Endothelial cell of umbilical vein (primary cell): ENCODE measurements at regions not wholly inside any gene's neighbourhood (a gene's known extent, or its start where the extent isn't known, plus 50 kb on each side); places are given as distances from the start of the nearest gene placed in this dataset.

Experiments used
- BruUV-seq: library from RNA; stranded (reverse); fragments of 400-500 nt; replicated peaks from 2 replicates; lab custom pipeline; 2021; lab: Mats Ljungman, UMichigan
- CTCF ChIA-PET: fragments of 300-600, 350-600 bp; sonication (Branson Sonifier 250); formaldehyde crosslinking; loops from one replicate; lab custom pipeline; 2021; ENCODE audit warnings: antibody characterized with exemption, inconsistent platforms; lab: Charles Lee
- POLR2A ChIA-PET: fragments of 300-600, 350-600 bp; sonication (Branson Sonifier 250); formaldehyde crosslinking; loops from one replicate; lab custom pipeline; 2021; ENCODE audit warnings: antibody characterized with exemption, inconsistent platforms; lab: Charles Lee
- DNase-seq: peaks from one replicate; pipeline ENCODE4 v3.0.0-alpha.2; 2011; ENCODE audit warnings: low read depth, low spot score
- FAIRE-seq: peaks from 2 replicates; lab custom pipeline; 2011; peaks lifted over from hg19 to GRCh38; lab: Jason Lieb, UNC
- H2AFZ ChIP-seq: 2 replicates; pipeline ENCODE4 v1.6.0; 2012; ENCODE audit warnings: low read depth, low read length, control low read depth, inconsistent platforms
- H3K27ac ChIP-seq: 2 replicates; pipeline ENCODE4 v1.5.1; 2011; ENCODE audit warnings: low read depth, mild to moderate bottlenecking, control low read depth, low read length, moderate library complexity; ENCODE audit not compliant: insufficient read depth
- H3K27me3 ChIP-seq, 2 experiments: 2 replicates each; pipeline versions ENCODE4 v1.6.0 to v1.6.1; 2011; ENCODE audit warnings: low read length in 2 of 2, mixed read lengths in 1 of 2; ENCODE audit not compliant: control insufficient read depth in 2 of 2, insufficient read depth in 2 of 2
- H3K36me3 ChIP-seq, 2 experiments: 2 replicates in 1 of 2; 3 replicates in 1 of 2; pipeline ENCODE4 v1.5.1; 2011; ENCODE audit warnings: low read length in 2 of 2, mild to moderate bottlenecking in 1 of 2, moderate library complexity in 1 of 2; ENCODE audit not compliant: control insufficient read depth in 2 of 2, insufficient read depth in 2 of 2; ENCODE audit errors: extremely low read depth in 1 of 2
- H3K4me1 ChIP-seq: 3 replicates; pipeline ENCODE4 v1.5.1; 2011; ENCODE audit warnings: mild to moderate bottlenecking, low read length; ENCODE audit not compliant: control insufficient read depth, insufficient read depth; ENCODE audit errors: extremely low read depth
- H3K4me2 ChIP-seq: 2 replicates; pipeline ENCODE4 v1.6.1; 2011; ENCODE audit warnings: low read length, control low read depth, mixed read lengths; ENCODE audit not compliant: insufficient read depth
- H3K4me3 ChIP-seq, 3 experiments: fragments of 200-600 bp in 1 of 3; sonication (generic), shearing (Covaris generic) in 1 of 3; replicated peaks in 1 of 3; 2 replicates each; pipeline ENCODE4 v1.5.1; 2011 to 2016; ENCODE audit warnings: control low read depth in 3 of 3, low read length in 3 of 3, mild to moderate bottlenecking in 2 of 3, inconsistent platforms in 1 of 3, low read depth in 1 of 3, moderate library complexity in 1 of 3; ENCODE audit not compliant: insufficient read depth in 1 of 3
- H3K79me2 ChIP-seq: 2 replicates; pipeline ENCODE4 v1.6.0; 2012; ENCODE audit warnings: low read length, inconsistent platforms; ENCODE audit not compliant: control insufficient read depth, insufficient read depth
- H3K9ac ChIP-seq: replicated peaks from 2 replicates; pipeline ENCODE3; 2011; ENCODE audit warnings: low read length, control low read depth; ENCODE audit not compliant: insufficient read depth; ENCODE audit errors: extremely low read depth
- H3K9me1 ChIP-seq: replicated peaks from 3 replicates; pipeline ENCODE4 v1.6.0; 2011; ENCODE audit warnings: mild to moderate bottlenecking, low read length; ENCODE audit not compliant: control insufficient read depth, insufficient read depth; ENCODE audit errors: extremely low read depth
- H3K9me3 ChIP-seq: replicated peaks from 2 replicates; pipeline ENCODE4 v1.5.1; 2012; ENCODE audit warnings: low read length, inconsistent platforms; ENCODE audit not compliant: control insufficient read depth, insufficient read depth
- H4K20me1 ChIP-seq: replicated peaks from 2 replicates; pipeline ENCODE3; 2011; ENCODE audit warnings: mild to moderate bottlenecking, low read length; ENCODE audit not compliant: control insufficient read depth, insufficient read depth; ENCODE audit errors: extremely low read depth
- CTCF ChIP-seq, 2 donors: IDR thresholded peaks; 1 replicate in 1 of 2; 2 replicates in 1 of 2; pipeline ENCODE4 v1.5.1; 2011; ENCODE audit warnings: low read length in 2 of 2, mild to moderate bottlenecking in 2 of 2, moderate library complexity in 2 of 2, control low read depth in 1 of 2, inconsistent platforms in 1 of 2, low read depth in 1 of 2; ENCODE audit not compliant: insufficient read depth in 1 of 2; ENCODE audit errors: extremely low read depth in 1 of 2
- EZH2 ChIP-seq: IDR thresholded peaks from 2 replicates; pipeline ENCODE4 v1.6.1; 2012; ENCODE audit warnings: borderline replicate concordance, low read depth, mild to moderate bottlenecking, moderate library complexity, low read length, inconsistent platforms; ENCODE audit not compliant: severe bottlenecking
- FOS ChIP-seq: IDR thresholded peaks from 2 replicates; pipeline ENCODE4 v1.6.1; 2011; ENCODE audit warnings: mild to moderate bottlenecking, low read length, moderate library complexity, borderline replicate concordance; ENCODE audit not compliant: insufficient read depth
- GATA2 ChIP-seq: IDR thresholded peaks from 2 replicates; pipeline ENCODE4 v1.7.0; 2011; ENCODE audit warnings: low read depth, mild to moderate bottlenecking, moderate library complexity, mixed read lengths, low read length; ENCODE audit not compliant: insufficient read length, insufficient read depth
- JUN ChIP-seq: IDR thresholded peaks from 2 replicates; pipeline ENCODE4 v1.6.1; 2011; ENCODE audit warnings: borderline replicate concordance, low read depth; ENCODE audit not compliant: insufficient read length, insufficient read depth
- MAX ChIP-seq: IDR thresholded peaks from 2 replicates; pipeline ENCODE4 v1.6.1; 2011; ENCODE audit not compliant: insufficient read depth, insufficient read length
- MYC ChIP-seq: IDR thresholded peaks from one replicate; pipeline ENCODE4 v1.6.1; 2011; ENCODE audit warnings: mild to moderate bottlenecking, low read depth, low read length
- POLR2A ChIP-seq: IDR thresholded peaks from 2 replicates; pipeline ENCODE4 v1.6.1; 2012; ENCODE audit warnings: low read depth, mild to moderate bottlenecking, control low read depth, low read length
- POLR2AphosphoS5 ChIP-seq: IDR thresholded peaks from 2 replicates; pipeline ENCODE4 v1.6.1; 2012; ENCODE audit warnings: low read depth, mild to moderate bottlenecking, control low read depth, low read length, moderate library complexity; ENCODE audit not compliant: insufficient read depth
- dilution Hi-C: fragments of 300-500 bp; cut with MboI; formaldehyde crosslinking; loops from one replicate; pipeline ENCODE4 v1.15.0; 2019; ENCODE audit warnings: low sequenced_read_pairs; ENCODE audit not compliant: extremely low pct_ligation_motif_present
- intact Hi-C: fragments of 100-400 bp; cut with micrococcal nuclease; formaldehyde crosslinking; loops from one replicate; pipeline ENCODE4 v1.10.0; 2022

- H3K4me3 ChIP-seq = no peak overlapping the region
- H3K36me3 ChIP-seq = no peaks in the 10 kb centered on the region
- H3K9me1 ChIP-seq = no peaks in the 10 kb centered on the region
- H3K9ac ChIP-seq = no peak overlapping the region
- no peaks in the 10 kb centered on the region for H3K27me3 ChIP-seq
- no peaks in the 10 kb centered on the region for H3K79me2 ChIP-seq
- FAIRE-seq (no peak), DNase-seq (no peak)
- ChIA-PET CTCF (interaction anchor here (0.8 kb wide), 1 partner anchor 237 kb away, joined by 3 read pairs; no protein-coding TSS in a partner anchor), POLR2A (no interaction called here)
- H3K4me2 ChIP-seq = no peak overlapping the region
- no peak overlapping the region for H3K27ac ChIP-seq
- H3K9me3 ChIP-seq = no peaks in the 10 kb centered on the region
- H3K4me1 ChIP-seq = no peaks in the 10 kb centered on the region
- H2AFZ ChIP-seq = no peak overlapping the region
- dilution Hi-C loops = no loop called here
- BruUV-seq = no TSS peak
- TF ChIP-seq JUN (no peak), POLR2AphosphoS5 (no peak), FOS (no peak), POLR2A (no peak), GATA2 (no peak), MAX (no peak), EZH2 (no peak), MYC (no peak), CTCF (IDR thresholded peaks at IDR 0.05; ENCODE audit: extremely low read depth in 1 of 2, insufficient read depth in 1 of 2, low read depth in 1 of 2, low read length in 2 of 2) (no peak)
- H4K20me1 ChIP-seq = no peaks in the 10 kb centered on the region
- intact Hi-C loops = no loop called here
Measured at GRCh38 chr7:52254396-52255010, 780.9 kb upstream of the POM121L12 start.
